Kidney (tissue), 13 donors: ENCODE measurements at regions not wholly inside any gene's neighbourhood (a gene's known extent, or its start where the extent isn't known, plus 50 kb on each side); places are given as distances from the start of the nearest gene placed in this dataset.

Source experiments
- DNase-seq, 5 donors: peaks; one replicate each; pipeline ENCODE4 v3.0.0-alpha.2; 2013 to 2020
- FAIRE-seq: peaks from 2 replicates; lab custom pipeline; 2012; peaks lifted over from hg19 to GRCh38; lab: Jason Lieb, UNC
- H3K27ac ChIP-seq, 2 donors: one replicate each; pipeline ENCODE4 v1.7.0; 2013; ENCODE audit warnings: low read depth in 2 of 2, low read length in 2 of 2, inconsistent platforms in 1 of 2
- H3K27me3 ChIP-seq: one replicate; pipeline ENCODE4 v1.7.1; 2013; ENCODE audit warnings: low read length, inconsistent platforms; ENCODE audit not compliant: control insufficient read depth, insufficient read depth
- H3K36me3 ChIP-seq, 3 donors: one replicate each; pipeline versions ENCODE4 v1.7.0 to v1.7.1; 2013; ENCODE audit warnings: low read length in 3 of 3, control low read depth in 1 of 3, inconsistent platforms in 1 of 3; ENCODE audit not compliant: insufficient read depth in 3 of 3, control insufficient read depth in 2 of 3
- H3K4me1 ChIP-seq, 3 donors: one replicate each; pipeline versions ENCODE4 v1.7.0 to v1.7.1; 2013; ENCODE audit warnings: low read length in 3 of 3, inconsistent platforms in 1 of 3, low read depth in 1 of 3; ENCODE audit not compliant: control insufficient read depth in 2 of 3, insufficient read depth in 2 of 3
- H3K4me3 ChIP-seq, 3 donors: one replicate each; pipeline versions ENCODE4 v1.7.0 to v1.8.1; 2013; ENCODE audit warnings: low read length in 3 of 3, control low read depth in 1 of 3, inconsistent platforms in 1 of 3
- H3K9ac ChIP-seq, 3 donors: one replicate each; pipeline versions ENCODE4 v1.7.0 to v1.7.1; 2013; ENCODE audit warnings: low read length in 3 of 3, control low read depth in 1 of 3, inconsistent platforms in 1 of 3
- H3K9me3 ChIP-seq, 3 donors: one replicate each; pipeline versions ENCODE4 v1.7.0 to v1.7.1; 2013; ENCODE audit warnings: low read length in 3 of 3, control low read depth in 1 of 3, inconsistent platforms in 1 of 3; ENCODE audit not compliant: control insufficient read depth in 2 of 3, insufficient read depth in 1 of 3
- CTCF ChIP-seq: IDR thresholded peaks from 3 replicates; pipeline ENCODE4 v1.5.1; 2012; ENCODE audit warnings: mild to moderate bottlenecking, moderate library complexity, borderline replicate concordance; ENCODE audit not compliant: insufficient read depth; ENCODE audit errors: extremely low read depth
- intact Hi-C: fragments of 100-400 bp; cut with DNase I; formaldehyde crosslinking; loops from one replicate; pipeline ENCODE4 v1.11.1; 2022
- donor health status: control.
- donor health status: control.
- donor health status: control.
- donor health status: control.
- donor health status: control.
- donor health status: DM: yes; HTN: yes; CAD: no.
- donor health status: Normal renal cell carcinoma (clear cell type).

DNA sequence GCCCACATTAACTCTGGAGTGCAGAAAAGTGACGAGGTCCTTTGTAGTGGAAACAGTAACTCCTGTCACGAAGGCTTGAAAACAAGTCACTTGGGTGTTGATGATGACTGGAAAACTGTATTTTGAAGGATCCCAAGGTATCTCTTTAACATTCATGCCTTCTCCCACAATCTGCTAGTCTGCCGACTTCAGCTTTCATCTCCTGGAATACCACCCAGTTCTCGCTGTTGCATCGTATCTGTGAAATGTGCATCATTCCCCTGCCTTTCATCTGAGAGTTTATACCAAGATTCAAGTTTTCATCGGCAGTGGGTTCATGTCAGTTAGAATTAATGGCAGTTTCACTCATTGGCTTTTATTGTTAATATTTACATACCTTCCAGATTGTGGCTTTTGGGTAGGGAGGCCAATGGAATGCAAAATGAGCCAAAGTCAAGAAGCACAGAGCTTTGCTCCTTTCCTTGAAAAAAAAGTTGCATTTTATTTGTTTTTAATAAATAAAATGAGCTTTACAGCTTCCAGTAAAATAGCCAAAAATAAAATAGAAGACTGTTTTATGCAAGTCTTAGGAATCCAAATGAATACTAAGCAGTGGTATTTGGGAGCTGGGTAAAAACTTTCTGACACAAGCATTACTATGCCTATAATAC lies 575.2 kb upstream of the WWC1 start:
- Histone ChIP-seq H3K9me3 (no peaks in the 10 kb centered on the region), H3K27ac (no peak overlapping the region), H3K27me3 (no peaks in the 10 kb centered on the region), H3K4me3 (no peak overlapping the region), H3K4me1 (no peaks in the 10 kb centered on the region), H3K36me3 (no peaks in the 10 kb centered on the region), H3K9ac (no peak overlapping the region)
- DNase-seq (no peak), FAIRE-seq (no peak)
- no peak for TF ChIP-seq CTCF
- intact Hi-C loops = no loop called here

- intact Hi-C loops = loop anchor here (10.0 kb wide), 1 partner anchor 495 kb away; no protein-coding TSS in a partner anchor
- H3K9me3 ChIP-seq = no peaks in the 10 kb centered on the region
- H3K4me3 ChIP-seq = no peak overlapping the region
- TF ChIP-seq CTCF = no peak
- H3K9ac ChIP-seq = no peak overlapping the region
- H3K27me3 ChIP-seq = no peaks in the 10 kb centered on the region
- no peaks in the 10 kb centered on the region for H3K36me3 ChIP-seq
- H3K27ac ChIP-seq = no peak overlapping the region
- FAIRE-seq = no peak
- DNase-seq = no peak
- peaks cover 0 to 2% (median 0%) of the 10 kb centered on the region in 3 donors for H3K4me1 ChIP-seq
Observed at GRCh38 chr5:167720259-167720658, 571.2 kb upstream of the WWC1 start.

- no peaks in the 10 kb centered on the region for H3K9me3 ChIP-seq
- H3K9ac ChIP-seq = no peak overlapping the region
- no peak overlapping the region for H3K4me3 ChIP-seq
- H3K27me3 ChIP-seq = no peaks in the 10 kb centered on the region
- FAIRE-seq (no peak), DNase-seq (no peak)
- H3K27ac ChIP-seq = no peak overlapping the region
- no peak for TF ChIP-seq CTCF
- H3K4me1 ChIP-seq = peaks cover 0 to 2% (median 0%) of the 10 kb centered on the region in 3 donors
- intact Hi-C loops = loop anchor here (10.0 kb wide), 1 partner anchor 494 kb away; no protein-coding TSS in a partner anchor
- no peaks in the 10 kb centered on the region for H3K36me3 ChIP-seq
Observed at GRCh38 chr5:167720676-167721260, 570.7 kb upstream of the WWC1 start.
